AG09309 (cell line): ENCODE measurements at regions not wholly inside any gene's neighbourhood (a gene's known extent, or its start where the extent isn't known, plus 50 kb on each side); places are given as distances from the start of the nearest gene placed in this dataset.

Experiments used
- DNase-seq: peaks from one replicate; pipeline ENCODE4 v3.0.0-alpha.2; 2010; ENCODE audit warnings: low read depth
- H3K4me3 ChIP-seq: 2 replicates; pipeline ENCODE4 v1.5.1; 2011; ENCODE audit warnings: mild to moderate bottlenecking, low read depth, low read length, moderate library complexity; ENCODE audit not compliant: control insufficient read depth
- CTCF ChIP-seq: IDR thresholded peaks from 2 replicates; pipeline ENCODE4 v1.5.1; 2011; ENCODE audit warnings: mild to moderate bottlenecking, low read depth, low read length, inconsistent platforms; ENCODE audit not compliant: insufficient read depth, control insufficient read depth; ENCODE audit errors: missing control alignments

- no peak for TF ChIP-seq CTCF
- DNase-seq: no peak
- no peak overlapping the region for H3K4me3 ChIP-seq
Observed at GRCh38 chr2:121994238-121995206, 239.1 kb downstream of the TSN start.

GRCh38 chr2:121998751-121999150, 243.3 kb downstream of the TSN start:
- no peak for TF ChIP-seq CTCF
- no peak for DNase-seq
- H3K4me3 ChIP-seq: no peak overlapping the region

- DNase-seq: no peak
- TF ChIP-seq CTCF: no peak
Observed at GRCh38 chr2:121999264-121999663, 243.8 kb downstream of the TSN start.

GRCh38 chr2:122000556-122001340, 245.3 kb downstream of the TSN start:
- no peak overlapping the region for H3K4me3 ChIP-seq
- TF ChIP-seq CTCF: no peak
- no peak for DNase-seq

More at GRCh38 chr2:121999264-121999663, 243.8 kb downstream of the TSN start:
- H3K4me3 ChIP-seq: no peak overlapping the region

GRCh38 chr2:122001441-122001874, 246.0 kb downstream of the TSN start:
- no peak overlapping the region for H3K4me3 ChIP-seq
- no peak for TF ChIP-seq CTCF
- no peak for DNase-seq

GRCh38 chr2:122003196-122003940, 247.9 kb downstream of the TSN start:
- no peak overlapping the region for H3K4me3 ChIP-seq
- no peak for DNase-seq
- TF ChIP-seq CTCF: no peak
